CD14-positive monocyte (primary cell): ENCODE measurements at regions not wholly inside any gene's neighbourhood (a gene's known extent, or its start where the extent isn't known, plus 50 kb on each side); places are given as distances from the start of the nearest gene placed in this dataset.

Experiments
- DNase-seq, 3 donors: peaks; one replicate each; pipeline ENCODE4 v3.0.0-alpha.2; 2011 to 2022
- H2AFZ ChIP-seq: 2 replicates; pipeline ENCODE4 v1.6.0; 2012; ENCODE audit warnings: mild to moderate bottlenecking, low read depth, low read length, inconsistent platforms; ENCODE audit not compliant: insufficient read depth, poor library complexity, severe bottlenecking
- H3K27ac ChIP-seq, 2 donors: 1 replicate in 1 of 2; 2 replicates in 1 of 2; pipeline ENCODE4 v1.5.1; 2012 to 2013; ENCODE audit warnings: low read length in 2 of 2, control low read depth in 1 of 2, inconsistent platforms in 1 of 2, low read depth in 1 of 2, mild to moderate bottlenecking in 1 of 2
- H3K27me3 ChIP-seq, 2 donors: one replicate each; pipeline versions ENCODE4 v1.6.0 to v1.6.1; 2011 to 2013; ENCODE audit warnings: low read length in 2 of 2; ENCODE audit not compliant: control insufficient read depth in 2 of 2, insufficient read depth in 2 of 2
- H3K36me3 ChIP-seq, 2 donors: replicated peaks in 1 of 2; 1 replicate in 1 of 2; 2 replicates in 1 of 2; pipeline versions ENCODE4 v1.5.1 to v1.6.1; 2012 to 2013; ENCODE audit warnings: low read length in 2 of 2, control low read depth in 1 of 2, inconsistent platforms in 1 of 2, mild to moderate bottlenecking in 1 of 2; ENCODE audit not compliant: insufficient read depth in 2 of 2, control insufficient read depth in 1 of 2
- H3K4me1 ChIP-seq, 2 donors: 1 replicate in 1 of 2; 2 replicates in 1 of 2; pipeline versions ENCODE4 v1.5.1 to v1.6.1; 2012 to 2013; ENCODE audit warnings: low read length in 2 of 2, control low read depth in 1 of 2, inconsistent platforms in 1 of 2, mild to moderate bottlenecking in 1 of 2, moderate library complexity in 1 of 2; ENCODE audit not compliant: insufficient read depth in 2 of 2, control insufficient read depth in 1 of 2
- H3K4me2 ChIP-seq: replicated peaks from 2 replicates; pipeline ENCODE3; 2012; ENCODE audit warnings: low read length, moderate library complexity, mild to moderate bottlenecking; ENCODE audit not compliant: poor library complexity, severe bottlenecking; ENCODE audit errors: extremely low read depth
- H3K4me3 ChIP-seq, 3 experiments: fragments of 200-600 bp in 1 of 3; sonication (generic) in 1 of 3; replicated peaks in 1 of 3; 1 replicate in 2 of 3; 2 replicates in 1 of 3; pipeline ENCODE4 v1.5.1; 2011 to 2013; ENCODE audit warnings: low read length in 3 of 3, mild to moderate bottlenecking in 3 of 3, control low read depth in 2 of 3, low read depth in 2 of 3, inconsistent platforms in 1 of 3, moderate library complexity in 1 of 3
- H3K79me2 ChIP-seq: 2 replicates; pipeline ENCODE4 v1.6.0; 2012; ENCODE audit warnings: mild to moderate bottlenecking, control low read depth, inconsistent platforms, low read length, moderate library complexity; ENCODE audit not compliant: insufficient read depth
- H3K9ac ChIP-seq: 2 replicates; pipeline ENCODE4 v1.6.0; 2017; ENCODE audit warnings: low read length, mild to moderate bottlenecking; ENCODE audit not compliant: insufficient read depth, poor library complexity, severe bottlenecking
- H3K9me3 ChIP-seq, 2 donors: replicated peaks in 1 of 2; 1 replicate in 1 of 2; 2 replicates in 1 of 2; pipeline versions ENCODE4 v1.5.1 to v1.6.1; 2012 to 2013; ENCODE audit warnings: low read length in 2 of 2, control low read depth in 1 of 2; ENCODE audit not compliant: control insufficient read depth in 1 of 2, insufficient read depth in 1 of 2
- H4K20me1 ChIP-seq: 2 replicates; pipeline ENCODE4 v1.6.0; 2012; ENCODE audit warnings: mild to moderate bottlenecking, low read length, control low read depth, moderate library complexity; ENCODE audit not compliant: insufficient read depth
- H3K27ac Mint-ChIP-seq, 7 donors: one replicate each; pipeline ENCODE4 v1.8.0; 2020; ENCODE audit warnings: mild to moderate bottlenecking in 7 of 7, mixed read lengths in 7 of 7, moderate library complexity in 6 of 7, inconsistent platforms in 2 of 7
- H3K27me3 Mint-ChIP-seq, 3 donors: one replicate each; pipeline ENCODE4 v1.8.0; 2021 to 2022; ENCODE audit warnings: low read depth in 3 of 3, mild to moderate bottlenecking in 3 of 3, mixed read lengths in 3 of 3, moderate library complexity in 3 of 3, inconsistent platforms in 1 of 3
- H3K36me3 Mint-ChIP-seq, 2 donors: one replicate each; pipeline ENCODE4 v1.8.0; 2020; ENCODE audit warnings: mixed read lengths in 2 of 2, inconsistent platforms in 1 of 2, mild to moderate bottlenecking in 1 of 2
- H3K4me1 Mint-ChIP-seq: one replicate; pipeline ENCODE4 v1.8.0; 2020; ENCODE audit warnings: mild to moderate bottlenecking, mixed read lengths
- H3K4me3 Mint-ChIP-seq, 2 donors: one replicate each; pipeline ENCODE4 v1.8.0; 2020; ENCODE audit warnings: mild to moderate bottlenecking in 2 of 2, mixed read lengths in 2 of 2, moderate library complexity in 1 of 2
- H3K9me3 Mint-ChIP-seq, 7 donors: one replicate each; pipeline ENCODE4 v1.8.0; 2020 to 2022; ENCODE audit warnings: mixed read lengths in 7 of 7, mild to moderate bottlenecking in 6 of 7, moderate library complexity in 6 of 7, inconsistent platforms in 2 of 7
- WGBS: methylation state at CpG from one replicate; pipeline ENCODE4 v1.1.5; 2013; ENCODE audit warnings: missing lambda C conversion rate; ENCODE audit not compliant: insufficient coverage; 5-methylcytosine and 5-hydroxymethylcytosine counted together
- intact Hi-C, 2 donors: fragments of 100-400 bp; cut with micrococcal nuclease; formaldehyde crosslinking; loops; one replicate each; pipeline versions ENCODE4 v1.15.0 to v1.15.1; 2023
- TF ChIP-seq, protein P1 (sequence below): fragments of 200-600 bp; IDR thresholded peaks from one replicate; pipeline ENCODE4 v1.8.0; 2022; ENCODE audit warnings: antibody characterized with exemption, mild to moderate bottlenecking

DNA sequence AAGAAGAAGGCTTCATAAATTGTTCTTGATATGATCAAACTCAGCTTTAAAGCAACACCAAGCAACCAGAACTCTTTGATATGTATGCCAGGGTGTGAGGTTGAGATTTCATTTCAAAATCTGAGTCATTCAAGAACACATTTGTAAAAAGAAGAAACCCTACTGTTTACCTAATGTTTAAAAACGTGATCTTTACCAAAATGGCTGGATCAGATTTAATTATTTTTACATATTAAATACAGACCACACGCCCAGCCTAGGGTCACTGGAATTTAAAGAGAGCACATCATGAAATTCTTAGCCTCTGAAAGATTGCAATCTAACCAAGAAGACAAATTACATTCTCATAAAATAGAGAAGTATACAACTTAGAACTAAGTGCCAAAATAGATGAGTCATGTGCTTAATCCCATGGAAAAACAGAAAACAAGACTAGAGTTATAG lies 206.8 kb upstream of the SMLR1 start:
- no peak overlapping the region for H2AFZ ChIP-seq
- H3K79me2 ChIP-seq = no peaks in the 10 kb centered on the region
- no peaks in the 10 kb centered on the region for H3K36me3 Mint-ChIP-seq
- no peaks in the 10 kb centered on the region for H3K27me3 Mint-ChIP-seq
- peaks cover 0 to 7% (median 2%) of the 10 kb centered on the region in 7 donors for H3K9me3 Mint-ChIP-seq
- no peak overlapping the region for H3K27ac Mint-ChIP-seq
- no CpG with 5 or more reads among the region's 2 CpGs for WGBS
- intact Hi-C loops = no loop called here
- H3K36me3 ChIP-seq = no peaks in the 10 kb centered on the region
- H3K4me3 ChIP-seq = no peak overlapping the region
- H3K4me1 ChIP-seq = no peaks in the 10 kb centered on the region
- no peaks in the 10 kb centered on the region for H3K4me1 Mint-ChIP-seq
- H3K27me3 ChIP-seq = no peaks in the 10 kb centered on the region
- H3K27ac ChIP-seq = no peak overlapping the region
- H3K9ac ChIP-seq = no peak overlapping the region
- TF ChIP-seq, protein P1, sequence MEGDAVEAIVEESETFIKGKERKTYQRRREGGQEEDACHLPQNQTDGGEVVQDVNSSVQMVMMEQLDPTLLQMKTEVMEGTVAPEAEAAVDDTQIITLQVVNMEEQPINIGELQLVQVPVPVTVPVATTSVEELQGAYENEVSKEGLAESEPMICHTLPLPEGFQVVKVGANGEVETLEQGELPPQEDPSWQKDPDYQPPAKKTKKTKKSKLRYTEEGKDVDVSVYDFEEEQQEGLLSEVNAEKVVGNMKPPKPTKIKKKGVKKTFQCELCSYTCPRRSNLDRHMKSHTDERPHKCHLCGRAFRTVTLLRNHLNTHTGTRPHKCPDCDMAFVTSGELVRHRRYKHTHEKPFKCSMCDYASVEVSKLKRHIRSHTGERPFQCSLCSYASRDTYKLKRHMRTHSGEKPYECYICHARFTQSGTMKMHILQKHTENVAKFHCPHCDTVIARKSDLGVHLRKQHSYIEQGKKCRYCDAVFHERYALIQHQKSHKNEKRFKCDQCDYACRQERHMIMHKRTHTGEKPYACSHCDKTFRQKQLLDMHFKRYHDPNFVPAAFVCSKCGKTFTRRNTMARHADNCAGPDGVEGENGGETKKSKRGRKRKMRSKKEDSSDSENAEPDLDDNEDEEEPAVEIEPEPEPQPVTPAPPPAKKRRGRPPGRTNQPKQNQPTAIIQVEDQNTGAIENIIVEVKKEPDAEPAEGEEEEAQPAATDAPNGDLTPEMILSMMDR = no peak
- H3K9me3 ChIP-seq = no peaks in the 10 kb centered on the region
- no peaks in the 10 kb centered on the region for H4K20me1 ChIP-seq
- no peak overlapping the region for H3K4me3 Mint-ChIP-seq
- no peak overlapping the region for H3K4me2 ChIP-seq
- DNase-seq = no peak

DNA sequence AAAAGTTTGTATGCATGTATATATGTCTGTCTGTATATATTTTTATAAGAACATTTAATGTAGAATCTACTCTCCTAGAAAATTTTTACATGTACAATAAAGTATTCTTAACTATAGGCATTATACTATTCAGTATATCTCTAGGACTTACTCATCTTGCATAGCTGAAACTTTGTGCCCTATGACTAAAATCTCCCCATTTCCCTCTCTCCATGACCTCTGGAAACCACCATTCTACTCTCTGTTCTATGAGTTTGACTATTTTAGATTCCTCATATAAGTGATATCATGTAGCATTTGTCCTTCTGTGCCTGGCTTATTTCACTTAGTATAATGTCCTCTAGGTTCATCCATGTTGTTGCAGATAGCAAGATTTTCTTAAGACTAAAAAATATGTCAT lies 205.1 kb upstream of the SMLR1 start:
- intact Hi-C loops = no loop called here
- Histone ChIP-seq H3K36me3 (no peaks in the 10 kb centered on the region), H2AFZ (no peak overlapping the region), H3K27me3 (no peaks in the 10 kb centered on the region), H3K9ac (no peak overlapping the region), H3K4me1 (no peaks in the 10 kb centered on the region), H3K9me3 (no peaks in the 10 kb centered on the region), H3K4me2 (no peak overlapping the region), H4K20me1 (no peaks in the 10 kb centered on the region), H3K79me2 (no peaks in the 10 kb centered on the region), H3K27ac (no peak overlapping the region), H3K4me3 (no peak overlapping the region)
- Mint-ChIP-seq H3K27me3 (no peaks in the 10 kb centered on the region), H3K4me3 (no peak overlapping the region), H3K9me3 (peaks cover 0 to 3% (median 2%) of the 10 kb centered on the region in 7 donors), H3K36me3 (no peaks in the 10 kb centered on the region), H3K4me1 (no peaks in the 10 kb centered on the region), H3K27ac (no peak overlapping the region)
- TF ChIP-seq, protein P1 = no peak
- no peak for DNase-seq
